ENCODE measurements at regions not wholly inside any gene's neighbourhood (a gene's known extent, or its start where the extent isn't known, plus 50 kb on each side); places are given as distances from the start of the nearest gene placed in this dataset.
"Not testable (repeated sequence)": the region's sequence is repeated elsewhere in the genome, so short reads cannot be mapped to it uniquely, and the experiment has no call there.

DNA sequence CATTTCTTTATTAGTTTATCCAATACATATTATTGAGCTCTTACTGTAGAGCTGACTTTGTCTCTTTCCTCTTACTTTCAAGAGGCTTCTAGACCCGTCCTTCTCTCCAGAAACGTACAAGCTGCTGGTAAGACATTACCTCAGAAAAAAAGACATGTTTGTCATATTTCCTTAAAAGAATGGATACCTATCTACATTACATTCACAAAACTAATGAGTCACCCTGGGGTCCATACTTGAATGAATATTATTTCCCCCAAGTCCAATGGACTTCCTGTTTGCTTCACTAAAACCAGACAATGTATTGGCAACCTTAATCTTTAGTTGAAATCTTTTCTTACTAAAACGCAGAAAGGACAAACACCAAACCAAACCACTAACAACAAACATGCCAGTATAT, 176.5 kb upstream of the CLNK start:
- DNase-seq (ENCODE audit: low read depth in 4 of 4, low spot score in 3 of 4), result no peak

DNA sequence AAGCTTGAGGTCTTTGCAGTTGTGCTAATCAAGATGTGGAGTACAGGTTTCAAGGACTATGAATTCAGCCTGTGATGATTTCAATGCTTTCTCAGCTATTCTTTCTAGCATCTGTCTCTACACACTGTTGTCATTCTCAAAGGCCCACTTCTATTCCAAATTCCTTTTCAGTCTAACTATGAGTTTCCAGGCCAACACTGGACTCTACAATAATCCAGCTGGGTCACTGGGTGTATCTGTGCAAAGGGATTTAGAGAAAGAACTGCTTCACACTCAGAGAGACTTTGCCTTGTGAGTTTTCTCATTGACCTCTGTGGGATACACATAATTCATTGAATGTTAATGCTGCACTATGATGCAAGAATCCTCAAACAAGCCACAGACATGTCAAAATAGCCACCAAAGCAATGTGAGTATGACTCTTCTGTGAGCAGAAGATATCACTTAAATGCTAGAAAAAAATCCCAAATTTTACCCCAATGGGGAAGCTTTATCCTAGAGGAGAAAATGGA, 171.8 kb upstream of the CLNK start:
- DNase-seq (ENCODE audit: low read depth in 4 of 4, low spot score in 3 of 4), result no peak

DNA sequence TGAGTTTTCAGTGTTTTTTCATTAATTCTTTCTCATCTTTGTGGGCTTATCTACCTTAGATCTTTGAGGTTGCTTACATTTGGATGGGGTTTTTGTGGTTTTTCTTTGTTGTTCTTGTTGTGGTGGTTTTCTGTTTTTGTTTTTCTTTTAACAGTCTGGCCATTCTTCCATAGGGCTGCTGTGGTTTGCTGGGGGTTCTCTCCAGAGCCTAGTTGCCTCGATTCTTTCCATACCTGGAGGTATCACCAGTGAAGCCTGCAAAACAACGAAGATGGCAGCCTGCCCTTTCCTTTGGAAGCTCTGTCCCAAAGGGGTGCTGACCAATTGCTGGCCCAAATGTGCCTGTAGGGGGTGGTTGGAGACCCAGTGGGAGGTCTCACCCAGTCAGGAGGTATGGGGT, 168.6 kb upstream of the CLNK start:
- no peak for DNase-seq (ENCODE audit: low read depth in 4 of 4, low spot score in 3 of 4)

DNA sequence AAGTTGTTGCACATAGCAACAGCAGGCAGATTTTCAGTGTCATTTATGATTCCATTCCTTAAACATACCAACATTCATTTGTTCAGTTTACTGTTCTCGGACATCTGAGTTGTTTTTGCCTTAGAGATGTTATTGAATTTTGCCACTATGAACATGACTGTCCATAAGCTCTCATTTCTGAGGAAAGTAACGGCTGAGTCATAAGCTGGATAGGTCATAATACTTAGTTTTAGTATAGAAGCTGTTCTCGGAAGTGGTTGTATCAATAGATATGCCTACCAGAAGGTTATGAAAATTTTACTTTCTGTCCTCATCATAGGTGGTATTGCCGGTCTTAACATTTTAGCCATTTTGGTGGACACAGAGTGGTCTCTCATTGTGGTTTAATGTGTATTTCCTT, 157.1 kb upstream of the CLNK start:
- no peak for DNase-seq (ENCODE audit: low read depth in 4 of 4, low spot score in 3 of 4)

DNA sequence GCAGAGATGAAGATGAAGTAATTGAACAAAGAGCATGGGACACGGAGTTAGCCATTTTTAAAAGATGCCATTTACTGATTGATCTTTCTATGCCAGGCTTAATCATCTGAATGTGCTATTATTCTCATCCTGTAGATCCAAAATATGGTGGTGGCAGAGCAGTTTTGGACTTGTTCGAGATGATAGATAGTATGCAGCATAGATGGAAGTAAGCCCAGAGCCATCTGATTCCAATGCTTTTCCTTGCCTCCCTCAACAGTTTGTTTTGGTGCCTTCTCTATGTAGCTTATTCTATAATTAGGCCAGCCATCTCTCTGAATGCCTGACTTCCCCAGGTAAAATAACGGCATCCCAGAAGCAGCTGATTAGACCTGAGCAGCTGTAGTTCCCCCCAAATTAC, 152.6 kb upstream of the CLNK start:
- no peak for DNase-seq (ENCODE audit: low read depth in 4 of 4, low spot score in 3 of 4)

DNA sequence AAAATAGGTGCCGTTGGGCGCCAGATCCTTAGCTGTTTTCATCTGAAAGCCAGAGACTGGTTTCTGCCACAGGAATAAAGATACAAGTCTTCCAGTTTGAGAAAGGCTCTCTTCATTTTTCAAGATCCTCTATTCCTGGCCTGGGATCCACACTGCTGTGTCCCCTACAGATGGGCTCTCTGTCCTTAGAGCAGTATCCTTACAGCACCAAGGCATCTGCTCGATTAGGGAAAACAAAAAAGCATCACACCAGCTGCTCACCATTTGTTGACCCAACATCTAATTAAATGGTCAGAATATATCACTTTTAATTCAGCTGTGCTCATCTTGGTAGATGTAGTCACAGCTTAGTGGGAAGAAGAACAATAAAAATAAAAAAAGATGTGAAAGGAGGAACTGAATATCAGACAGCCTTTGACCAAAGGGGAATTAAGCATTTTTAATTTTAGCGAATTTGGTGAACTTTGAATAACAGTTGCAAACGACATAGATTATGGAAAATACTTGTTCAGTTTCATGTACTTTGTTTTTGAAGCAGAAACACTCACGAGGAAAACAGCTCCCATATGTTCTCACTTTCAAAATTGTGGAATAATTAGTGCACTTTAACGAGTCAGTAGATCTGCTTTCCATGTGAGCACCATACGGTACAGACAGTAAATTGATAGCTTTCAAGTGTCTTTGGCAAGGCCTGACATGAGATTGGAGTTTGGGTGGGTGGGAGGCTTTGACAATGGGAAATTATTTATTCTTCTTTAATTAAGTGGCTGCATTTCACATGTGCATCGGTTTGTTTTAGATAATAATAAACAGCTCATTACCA, 148.4 kb upstream of the CLNK start:
- DNase-seq (ENCODE audit: low read depth in 4 of 4, low spot score in 3 of 4), result no peak

DNA sequence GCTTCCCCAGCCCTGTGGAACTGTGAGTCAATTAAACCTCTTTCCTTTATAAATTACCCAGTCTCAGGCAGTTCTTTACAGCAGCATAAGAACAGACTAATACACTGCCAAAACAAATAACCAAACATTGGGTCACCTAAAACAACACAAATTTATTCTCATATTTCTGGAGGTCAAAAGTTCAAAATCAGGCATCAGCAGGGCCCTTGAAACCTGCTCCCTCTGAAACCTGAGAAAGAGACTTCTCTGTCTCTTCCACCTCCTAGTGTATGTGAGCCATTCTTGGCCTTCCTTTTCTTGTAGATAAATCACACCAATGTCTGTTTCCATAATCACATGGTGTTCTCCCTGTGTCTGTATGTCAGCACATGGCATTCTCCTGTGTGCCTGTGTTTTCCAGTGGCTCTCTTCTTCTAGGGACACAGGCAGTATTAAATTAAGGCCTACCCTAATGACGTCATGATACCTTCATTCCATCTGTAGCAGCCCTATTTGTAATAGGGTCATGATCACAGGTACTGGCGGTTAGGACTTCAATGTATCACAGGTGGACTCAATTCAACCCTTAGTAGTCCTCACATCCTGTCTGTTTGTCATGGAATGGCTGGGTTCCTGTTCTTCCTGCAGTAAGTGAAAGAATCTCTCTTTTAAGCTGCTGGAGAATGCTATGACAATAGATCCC, 147.3 kb upstream of the CLNK start:
- DNase-seq (ENCODE audit: low read depth in 4 of 4, low spot score in 3 of 4), result no peak

DNA sequence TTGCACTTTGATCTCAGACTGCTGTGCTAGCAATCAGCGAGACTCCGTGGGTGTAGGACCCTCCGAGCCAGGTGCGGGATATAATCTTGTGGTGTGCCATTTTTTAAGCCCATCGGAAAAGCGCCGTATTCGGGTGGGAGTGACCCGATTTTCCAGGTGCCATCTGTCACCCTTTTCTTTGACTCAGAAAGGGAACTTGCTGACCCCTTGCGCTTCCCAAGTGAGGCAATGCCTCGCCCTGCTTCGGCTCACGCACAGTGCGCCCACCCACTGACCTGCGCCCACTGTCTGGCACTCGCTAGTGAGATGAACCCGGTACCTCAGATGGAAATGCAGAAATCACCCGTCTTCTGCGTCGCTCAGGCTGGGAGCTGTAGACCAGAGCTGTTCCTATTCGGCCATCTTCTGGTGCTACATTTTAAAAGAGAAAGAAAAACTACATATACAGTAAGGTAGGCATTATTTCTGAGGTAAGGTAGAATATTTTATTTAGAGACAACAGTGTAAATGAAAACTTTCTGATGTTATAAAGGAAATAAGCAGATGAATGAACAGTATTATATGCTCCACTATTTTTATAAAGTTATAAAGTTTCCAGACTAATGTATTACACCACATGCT, 144.5 kb upstream of the CLNK start:
- not testable (repeated sequence) for DNase-seq (ENCODE audit: low read depth in 4 of 4, low spot score in 3 of 4)

DNA sequence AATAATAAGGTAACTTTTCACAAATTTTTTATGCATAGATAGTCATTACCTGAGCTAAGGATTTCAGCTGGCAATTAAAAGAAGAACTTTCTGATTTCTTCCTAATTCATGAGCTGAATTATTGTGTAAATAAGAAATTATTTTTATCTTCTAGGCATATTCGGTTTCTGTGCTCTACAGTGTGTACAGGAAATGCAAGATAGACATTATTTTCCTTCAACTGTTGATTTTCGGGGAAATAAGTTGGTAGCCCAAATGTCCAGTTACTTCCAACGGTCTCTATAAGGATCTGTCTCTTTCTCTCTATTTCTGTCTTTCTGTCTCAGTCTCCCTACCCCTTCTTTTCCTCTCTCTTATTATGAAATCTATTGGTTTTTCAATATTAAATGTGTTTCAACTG, 137.3 kb upstream of the CLNK start:
- no peak for DNase-seq (ENCODE audit: low read depth in 4 of 4, low spot score in 3 of 4)

DNA sequence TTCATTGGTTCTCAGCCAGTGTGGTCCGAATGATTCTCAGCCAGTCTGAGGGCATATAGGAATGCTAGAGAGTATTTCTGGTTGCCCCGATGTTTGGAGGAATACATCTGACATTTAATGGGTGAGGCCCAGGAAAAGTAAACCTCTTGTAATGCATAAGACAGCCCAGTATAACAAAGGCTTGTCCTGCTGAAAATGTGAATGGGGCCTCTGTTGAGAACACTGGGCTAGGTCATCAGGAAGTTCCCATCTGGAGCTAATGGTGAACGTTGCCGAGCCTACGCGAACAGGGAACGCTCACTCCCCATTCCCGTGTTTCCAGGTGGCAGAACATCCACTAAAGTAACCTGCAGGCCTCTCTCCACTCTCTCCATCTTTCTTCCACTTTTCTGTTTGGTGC, 132.0 kb upstream of the CLNK start:
- no peak for DNase-seq (ENCODE audit: low read depth in 4 of 4, low spot score in 3 of 4)

DNA sequence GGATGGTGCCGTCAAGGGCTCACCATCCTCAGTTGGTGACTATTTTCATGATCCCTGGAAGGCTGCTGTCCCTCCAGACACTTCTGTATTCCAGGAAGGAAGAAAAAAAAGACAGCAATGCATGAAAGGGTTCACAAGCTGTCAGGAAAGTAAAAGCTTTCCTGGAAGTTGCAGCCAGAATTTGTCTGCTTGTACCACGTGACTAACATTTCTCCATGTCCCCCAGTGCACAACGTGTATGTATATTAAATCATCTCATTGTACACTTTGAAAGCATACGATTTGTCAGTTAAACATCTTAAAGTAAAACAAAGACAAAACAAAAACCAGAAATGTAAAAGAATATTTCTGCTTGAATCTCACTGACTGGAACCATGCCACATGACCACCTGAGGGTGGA, 127.4 kb upstream of the CLNK start:
- DNase-seq (ENCODE audit: low read depth in 4 of 4, low spot score in 3 of 4), result no peak

DNA sequence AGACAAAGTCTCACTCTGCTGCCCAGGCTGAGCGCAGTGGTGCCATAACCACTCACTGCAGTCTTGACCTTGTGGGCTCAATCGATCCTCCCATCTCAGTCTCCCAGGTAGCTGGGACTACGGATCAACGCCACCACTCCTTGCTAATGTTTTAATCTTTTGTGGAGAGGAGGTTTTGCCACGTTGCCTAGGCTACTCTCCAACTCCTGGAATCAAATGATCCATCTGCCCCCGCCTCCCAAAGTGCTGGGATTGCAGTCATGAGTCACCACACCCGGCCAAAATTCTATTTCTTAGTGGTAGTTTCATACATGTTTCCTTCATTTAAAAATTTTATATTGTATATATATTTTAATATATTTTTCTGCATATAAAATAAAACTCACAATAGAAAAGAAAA, 125.8 kb upstream of the CLNK start:
- no peak for DNase-seq (ENCODE audit: low read depth in 4 of 4, low spot score in 3 of 4)

DNA sequence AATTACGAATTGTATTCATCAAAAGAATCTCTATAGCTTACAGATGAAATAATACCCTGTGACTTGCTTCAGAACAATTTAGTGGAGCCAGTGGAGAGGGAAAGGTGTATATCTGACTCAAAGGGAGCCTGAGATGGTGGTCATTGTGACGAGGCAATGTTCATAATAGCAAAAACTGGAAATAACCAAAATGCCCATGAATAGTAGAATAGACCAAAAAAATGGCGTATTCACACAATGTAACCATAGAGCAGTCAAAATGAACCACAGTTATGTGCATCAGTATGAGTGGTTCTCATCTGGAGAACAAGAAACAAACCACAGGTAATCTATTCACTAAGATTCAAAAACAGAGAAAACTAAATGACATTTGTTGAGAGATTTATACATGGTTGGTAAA, 125.3 kb upstream of the CLNK start:
- DNase-seq (ENCODE audit: low read depth in 4 of 4, low spot score in 3 of 4), result no peak

DNA sequence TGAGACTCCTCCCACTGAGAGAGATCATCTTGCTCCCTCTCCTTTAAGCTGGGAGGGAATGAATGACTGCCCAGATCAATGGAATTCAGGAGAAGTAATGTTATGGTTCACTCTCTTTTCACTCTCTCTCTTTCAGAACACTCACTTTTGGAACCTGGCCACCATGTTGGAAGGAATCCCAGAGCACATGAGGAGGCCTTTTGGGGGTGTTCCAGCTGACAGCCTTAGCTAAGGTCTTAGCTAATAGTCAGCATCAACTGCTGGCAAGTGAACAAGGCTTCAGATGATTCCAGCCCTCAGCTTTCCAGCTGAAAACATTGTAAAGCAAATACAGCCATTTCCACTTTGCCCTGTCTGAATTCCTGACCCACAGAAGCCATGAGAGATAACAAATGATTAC, 124.0 kb upstream of the CLNK start:
- DNase-seq (ENCODE audit: low read depth in 4 of 4, low spot score in 3 of 4), result no peak

DNA sequence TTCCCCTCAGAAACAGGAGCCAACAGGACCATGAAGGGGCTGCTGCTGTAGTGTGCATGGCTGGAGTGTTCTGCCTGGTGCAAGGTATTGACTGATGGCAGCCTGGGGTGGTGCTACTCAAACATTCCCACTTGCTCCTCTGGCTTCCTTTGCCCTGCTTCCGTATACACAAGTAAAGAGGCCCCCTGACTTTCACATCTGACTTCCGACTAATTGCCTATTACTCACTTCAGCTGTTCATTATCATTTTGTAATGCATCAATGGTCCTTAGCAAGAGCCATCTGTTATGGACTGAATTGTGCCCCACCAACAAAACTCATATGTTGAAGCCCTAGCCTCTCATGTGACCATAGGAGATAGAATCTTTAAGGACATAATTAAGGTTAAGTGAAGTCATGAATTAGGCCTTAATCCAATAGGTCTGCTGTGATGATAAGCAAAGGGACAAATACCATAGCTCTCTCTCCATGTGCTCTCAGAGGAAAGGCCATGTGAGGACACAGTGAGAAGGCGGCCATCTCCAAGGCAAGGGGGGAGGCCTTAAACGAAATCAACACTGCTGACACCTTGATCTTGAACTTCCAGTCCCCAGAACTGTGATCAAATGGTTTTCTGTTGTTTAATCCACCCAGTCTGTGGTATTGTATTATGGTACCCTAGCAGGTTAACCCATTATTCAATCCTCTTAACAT, 122.5 kb upstream of the CLNK start:
- DNase-seq (ENCODE audit: low read depth in 4 of 4, low spot score in 3 of 4), result no peak

DNA sequence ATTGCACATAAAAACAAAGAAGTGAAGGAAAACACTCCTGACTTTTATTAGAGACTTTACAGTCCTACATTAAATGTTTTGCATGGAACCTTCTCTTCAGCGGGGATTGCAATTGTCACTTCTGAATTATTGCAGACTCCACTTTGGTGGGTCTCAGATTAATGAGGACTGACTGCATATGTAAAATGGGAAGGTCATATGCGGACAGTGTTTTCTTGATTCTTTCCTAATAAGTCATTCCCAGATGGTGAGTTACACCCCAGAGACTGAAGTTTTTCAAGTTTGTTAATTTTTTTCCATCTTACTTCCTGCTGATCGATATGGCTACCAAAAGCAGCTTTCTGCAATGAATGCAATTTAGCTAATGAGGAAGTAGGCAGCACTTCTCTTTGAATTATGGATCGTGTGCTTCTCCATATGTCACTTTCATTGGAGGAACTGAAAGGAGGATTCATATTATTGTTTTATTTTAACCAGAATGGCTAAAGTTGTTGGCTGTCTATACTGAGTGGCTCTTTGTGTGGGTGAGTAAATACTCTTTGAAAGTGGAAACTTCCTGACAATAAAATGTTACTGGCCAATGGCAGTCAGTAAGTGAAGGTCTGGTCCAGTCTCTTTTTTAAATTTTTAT, 119.3 kb upstream of the CLNK start:
- no peak for DNase-seq (ENCODE audit: low read depth in 4 of 4, low spot score in 3 of 4)

DNA sequence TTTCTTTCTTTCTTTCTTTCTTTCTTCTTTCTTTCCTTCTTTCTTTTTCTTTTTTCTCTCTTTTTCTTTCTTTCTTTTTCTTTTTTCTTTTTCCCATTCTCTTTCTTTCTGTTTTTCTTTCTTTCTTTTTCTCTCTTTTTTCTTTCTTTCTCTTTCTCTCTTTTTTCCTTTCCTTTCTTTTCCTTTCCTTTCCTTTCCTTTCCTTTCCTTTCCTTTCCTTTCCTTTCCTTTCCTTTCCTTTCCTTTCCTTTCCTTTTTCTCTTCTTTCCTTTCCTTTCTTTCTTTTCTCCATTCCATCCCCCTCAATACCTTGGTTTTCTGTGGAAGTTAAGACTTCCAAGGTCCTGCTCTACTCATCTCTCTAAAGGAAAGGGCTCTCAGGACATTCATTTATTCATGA, 102.8 kb upstream of the CLNK start:
- no peak for DNase-seq (ENCODE audit: low read depth in 4 of 4, low spot score in 3 of 4)

DNA sequence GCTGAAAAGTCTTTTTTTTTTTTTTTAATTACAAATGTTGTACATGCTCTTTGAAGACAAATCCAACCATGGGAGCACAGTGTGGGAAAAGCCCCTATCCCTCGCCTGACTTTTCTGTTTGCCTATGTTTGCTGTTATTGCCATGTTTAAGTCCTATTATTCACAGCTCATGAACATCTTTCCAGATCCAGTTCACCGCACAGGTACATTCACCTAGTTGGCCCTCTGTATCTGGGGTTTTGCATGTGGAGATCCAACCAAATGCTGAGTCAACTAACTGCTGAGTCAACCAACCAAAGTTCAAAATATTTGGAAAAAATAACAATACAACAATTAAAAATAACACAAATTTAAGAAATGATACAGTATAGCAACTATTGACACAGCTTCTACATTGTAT, 100.1 kb upstream of the CLNK start:
- no peak for DNase-seq (ENCODE audit: low read depth in 4 of 4, low spot score in 3 of 4)

DNA sequence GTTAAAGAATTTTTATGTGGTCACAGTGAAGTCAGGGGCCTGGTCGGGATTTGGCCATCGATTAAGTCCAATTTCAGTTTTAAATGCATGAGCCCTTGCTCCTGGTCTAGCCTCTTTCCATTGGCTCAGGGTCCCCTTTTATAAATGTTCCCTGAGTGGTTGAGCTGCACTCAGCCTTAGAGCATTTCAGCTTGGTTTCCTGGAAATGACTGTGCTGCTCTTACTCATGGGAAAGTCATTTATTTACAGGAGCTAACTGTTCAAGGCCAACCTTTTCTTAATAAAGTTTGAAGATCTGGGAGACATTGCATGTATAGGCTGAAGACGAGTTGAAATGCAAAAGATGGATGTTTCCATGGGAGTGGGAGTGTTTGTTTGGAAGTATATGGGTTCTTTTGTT, 98.8 kb upstream of the CLNK start:
- no peak for DNase-seq (ENCODE audit: low read depth in 4 of 4, low spot score in 3 of 4)

DNA sequence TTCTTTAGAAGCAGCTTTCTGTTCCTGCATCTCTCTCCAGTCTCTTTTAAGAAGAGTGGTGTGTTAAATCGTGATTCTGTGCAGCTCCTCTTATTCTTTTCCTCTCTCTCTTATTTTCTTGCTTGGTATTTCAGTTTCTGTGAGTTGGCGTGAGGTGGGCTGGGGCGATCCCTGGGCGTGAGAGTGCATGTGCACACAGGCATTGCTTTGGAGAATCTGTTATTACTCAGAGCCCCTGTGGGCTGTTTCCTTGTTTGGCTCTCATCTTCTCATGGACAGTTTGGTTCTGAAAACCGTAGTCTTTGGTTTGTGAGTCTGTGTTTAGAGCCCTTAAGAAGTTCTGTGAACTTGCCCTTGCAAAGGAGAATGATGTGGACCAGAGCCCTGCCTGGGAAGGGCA, 97.2 kb upstream of the CLNK start:
- DNase-seq (ENCODE audit: low read depth in 4 of 4, low spot score in 3 of 4), result no peak

DNA sequence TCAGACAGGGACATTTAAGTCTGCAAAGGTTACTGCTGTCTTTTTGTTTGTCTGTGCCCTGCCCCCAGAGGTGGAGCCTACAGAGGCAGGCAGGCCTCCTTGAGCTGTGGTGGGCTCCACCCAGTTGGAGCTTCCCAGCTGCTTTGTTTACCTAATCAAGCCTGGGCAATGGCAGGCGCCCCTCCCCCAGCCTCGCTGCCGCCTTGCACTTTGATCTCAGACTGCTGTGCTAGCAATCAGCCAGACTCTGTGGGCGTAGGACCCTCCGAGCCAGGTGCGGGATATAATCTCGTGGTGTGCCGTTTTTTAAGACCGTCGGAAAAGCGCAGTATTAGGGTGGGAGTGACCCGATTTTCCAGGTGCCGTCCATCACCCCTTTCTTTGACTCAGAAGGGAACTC, 96.2 kb upstream of the CLNK start:
- DNase-seq (ENCODE audit: low read depth in 4 of 4, low spot score in 3 of 4), result not testable (repeated sequence)
